CD4-positive, alpha-beta T cell (primary cell): ENCODE measurements at regions not wholly inside any gene's neighbourhood (a gene's known extent, or its start where the extent isn't known, plus 50 kb on each side); places are given as distances from the start of the nearest gene placed in this dataset.

Experiments used
- ATAC-seq: fragments of 200-7000 bp; cut with Tn5 transposase; one replicate; pipeline ENCODE4 v1.10.0; 2022; ENCODE audit warnings: mild to moderate bottlenecking; ENCODE audit not compliant: poor library complexity
- CTCF ChIA-PET: fragments of 350-600 bp; sonication (Branson Sonifier 250); formaldehyde crosslinking; loops from one replicate; lab custom pipeline; 2021; ENCODE audit warnings: antibody characterized with exemption, inconsistent platforms; lab: Charles Lee
- POLR2A ChIA-PET: fragments of 350-600 bp; sonication (Branson Sonifier 250); formaldehyde crosslinking; loops from one replicate; lab custom pipeline; 2021; ENCODE audit warnings: antibody characterized with exemption, inconsistent platforms; lab: Charles Lee
- DNase-seq, 14 experiments: peaks; one replicate each; pipeline ENCODE4 v3.0.0-alpha.2; 2013 to 2020; ENCODE audit warnings: mixed read lengths in 2 of 14
- H3K27ac ChIP-seq, 2 donors: one replicate each; pipeline versions ENCODE4 v1.5.1 to v1.7.0; 2013; ENCODE audit warnings: low read length in 2 of 2, low read depth in 1 of 2, mild to moderate bottlenecking in 1 of 2
- H3K27me3 ChIP-seq, 2 experiments: 1 replicate in 1 of 2; 2 replicates in 1 of 2; pipeline versions ENCODE4 v1.6.1 to v1.7.0; 2013; ENCODE audit warnings: low read length in 2 of 2, control low read depth in 1 of 2, mild to moderate bottlenecking in 1 of 2, moderate library complexity in 1 of 2; ENCODE audit not compliant: insufficient read depth in 2 of 2, control insufficient read depth in 1 of 2
- H3K36me3 ChIP-seq: one replicate; pipeline ENCODE4 v1.6.1; 2013; ENCODE audit warnings: low read length, control low read depth; ENCODE audit not compliant: insufficient read depth
- H3K4me1 ChIP-seq: one replicate; pipeline ENCODE4 v1.6.1; 2013; ENCODE audit warnings: low read length, control low read depth; ENCODE audit not compliant: insufficient read depth
- H3K4me3 ChIP-seq: one replicate; pipeline ENCODE4 v1.5.1; 2013; ENCODE audit warnings: mild to moderate bottlenecking, low read length, moderate library complexity
- H3K9me3 ChIP-seq, 2 experiments: 1 replicate in 1 of 2; 2 replicates in 1 of 2; pipeline versions ENCODE4 v1.6.1 to v1.7.0; 2013; ENCODE audit warnings: low read length in 2 of 2, mild to moderate bottlenecking in 2 of 2, control low read depth in 1 of 2, moderate library complexity in 1 of 2; ENCODE audit not compliant: control insufficient read depth in 1 of 2, insufficient read depth in 1 of 2
- H3K27ac Mint-ChIP-seq: one replicate; pipeline ENCODE4 v1.8.0; 2020; ENCODE audit warnings: mixed read lengths
- H3K27me3 Mint-ChIP-seq: one replicate; pipeline ENCODE4 v1.8.0; 2021; ENCODE audit warnings: mixed read lengths
- H3K36me3 Mint-ChIP-seq: one replicate; pipeline ENCODE4 v1.8.0; 2021; ENCODE audit warnings: low read depth, mixed read lengths
- H3K4me1 Mint-ChIP-seq: one replicate; pipeline ENCODE4 v1.8.0; 2021; ENCODE audit warnings: low read depth, mixed read lengths
- H3K4me3 Mint-ChIP-seq: one replicate; pipeline ENCODE4 v1.8.0; 2020; ENCODE audit warnings: mild to moderate bottlenecking, mixed read lengths
- H3K9me3 Mint-ChIP-seq: one replicate; pipeline ENCODE4 v1.8.0; 2020; ENCODE audit warnings: mixed read lengths
- intact Hi-C, 2 experiments: fragments of 100-400 bp; cut with DNase I in 1 of 2; cut with micrococcal nuclease in 1 of 2; formaldehyde crosslinking; loops; one replicate each; pipeline versions ENCODE4 v1.15.1 to v1.9.0; 2023 to 2025; cut with DNase I, micrococcal nuclease
- TF ChIP-seq, protein P1 (sequence below): fragments of 200-600 bp; IDR thresholded peaks from one replicate; pipeline ENCODE4 v1.8.0; 2022; ENCODE audit warnings: antibody characterized with exemption, mild to moderate bottlenecking

DNA sequence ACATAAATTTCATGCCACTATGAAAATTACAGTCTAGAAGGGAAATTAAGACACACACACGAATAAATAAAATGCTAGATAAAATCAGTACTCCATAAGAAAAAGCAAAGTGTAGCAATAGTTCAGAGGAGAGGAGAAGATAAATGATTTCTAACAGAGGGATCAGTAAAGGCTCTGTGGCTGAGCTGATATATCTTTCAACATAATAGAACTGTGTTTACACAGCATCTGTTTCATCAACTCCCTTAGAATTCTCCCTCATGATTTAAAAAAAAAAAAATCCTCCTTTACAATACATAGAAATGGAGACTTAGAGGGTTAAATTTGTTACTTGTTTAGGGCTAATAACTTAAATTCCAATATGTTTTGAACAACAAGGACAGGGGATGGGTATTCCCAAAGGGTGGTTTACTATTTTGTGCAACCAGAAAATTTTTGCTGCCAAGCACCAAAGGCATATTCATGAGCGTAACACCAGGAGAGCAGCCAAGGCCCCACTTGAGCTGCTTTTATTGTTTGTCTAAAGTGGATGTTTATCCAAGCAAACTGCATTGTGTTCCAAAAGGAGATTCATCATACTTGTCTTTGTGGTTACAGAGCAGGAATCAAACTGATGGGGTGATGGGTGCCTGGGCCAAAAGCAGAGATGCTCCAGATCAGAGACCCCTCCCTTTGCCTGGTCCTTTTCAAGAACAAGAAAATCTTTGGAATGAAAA is 162.7 kb downstream of the BMP4 start:
- no peaks in the 10 kb centered on the region for H3K36me3 ChIP-seq
- ATAC-seq (no peak), DNase-seq (no peak)
- CTCF ChIA-PET: no interaction called here
- no peak overlapping the region for H3K4me3 Mint-ChIP-seq
- H3K27ac Mint-ChIP-seq: no peak overlapping the region
- H3K9me3 ChIP-seq: peaks cover 0 to 10% of the 10 kb centered on the region in 2 experiments
- H3K4me1 ChIP-seq: no peaks in the 10 kb centered on the region
- H3K4me3 ChIP-seq: no peak overlapping the region
- no peaks in the 10 kb centered on the region for H3K27me3 ChIP-seq
- POLR2A ChIA-PET: no interaction called here
- no peaks in the 10 kb centered on the region for H3K4me1 Mint-ChIP-seq
- H3K27ac ChIP-seq: no peak overlapping the region
- H3K9me3 Mint-ChIP-seq: peaks cover 4% of the 10 kb centered on the region
- no peaks in the 10 kb centered on the region for H3K27me3 Mint-ChIP-seq
- intact Hi-C loops: no loop called here
- no peaks in the 10 kb centered on the region for H3K36me3 Mint-ChIP-seq
- TF ChIP-seq, protein P1, sequence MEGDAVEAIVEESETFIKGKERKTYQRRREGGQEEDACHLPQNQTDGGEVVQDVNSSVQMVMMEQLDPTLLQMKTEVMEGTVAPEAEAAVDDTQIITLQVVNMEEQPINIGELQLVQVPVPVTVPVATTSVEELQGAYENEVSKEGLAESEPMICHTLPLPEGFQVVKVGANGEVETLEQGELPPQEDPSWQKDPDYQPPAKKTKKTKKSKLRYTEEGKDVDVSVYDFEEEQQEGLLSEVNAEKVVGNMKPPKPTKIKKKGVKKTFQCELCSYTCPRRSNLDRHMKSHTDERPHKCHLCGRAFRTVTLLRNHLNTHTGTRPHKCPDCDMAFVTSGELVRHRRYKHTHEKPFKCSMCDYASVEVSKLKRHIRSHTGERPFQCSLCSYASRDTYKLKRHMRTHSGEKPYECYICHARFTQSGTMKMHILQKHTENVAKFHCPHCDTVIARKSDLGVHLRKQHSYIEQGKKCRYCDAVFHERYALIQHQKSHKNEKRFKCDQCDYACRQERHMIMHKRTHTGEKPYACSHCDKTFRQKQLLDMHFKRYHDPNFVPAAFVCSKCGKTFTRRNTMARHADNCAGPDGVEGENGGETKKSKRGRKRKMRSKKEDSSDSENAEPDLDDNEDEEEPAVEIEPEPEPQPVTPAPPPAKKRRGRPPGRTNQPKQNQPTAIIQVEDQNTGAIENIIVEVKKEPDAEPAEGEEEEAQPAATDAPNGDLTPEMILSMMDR: no peak

DNA sequence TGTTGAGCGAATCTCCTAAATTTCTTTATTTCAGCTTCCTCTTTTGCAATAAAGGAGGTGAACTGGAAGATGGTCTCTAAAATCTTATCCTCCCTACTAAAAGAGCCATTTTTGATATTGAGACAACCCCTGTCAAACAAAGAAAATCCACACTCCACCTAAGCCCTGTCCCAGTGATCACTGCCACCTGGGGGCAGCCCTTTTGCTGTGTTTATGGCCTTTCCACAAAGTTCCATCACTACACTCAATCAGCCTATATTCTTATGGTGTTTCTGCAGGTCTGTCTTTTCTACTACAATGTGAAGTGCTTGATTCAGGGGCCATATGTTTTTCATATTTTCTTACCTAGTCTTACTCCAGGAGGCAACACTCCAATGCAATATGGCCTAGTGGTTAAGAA is 163.7 kb downstream of the BMP4 start:
- no peak overlapping the region for H3K4me3 Mint-ChIP-seq
- intact Hi-C loops: no loop called here
- POLR2A ChIA-PET: no interaction called here
- no peaks in the 10 kb centered on the region for H3K36me3 ChIP-seq
- no peak for DNase-seq
- H3K4me3 ChIP-seq: no peak overlapping the region
- H3K27ac ChIP-seq: no peak overlapping the region
- H3K9me3 Mint-ChIP-seq: peaks cover 4% of the 10 kb centered on the region
- H3K27me3 ChIP-seq: no peaks in the 10 kb centered on the region
- CTCF ChIA-PET: no interaction called here
- no peaks in the 10 kb centered on the region for H3K36me3 Mint-ChIP-seq
- no peak overlapping the region for H3K27ac Mint-ChIP-seq
- TF ChIP-seq, protein P1: no peak
- no peaks in the 10 kb centered on the region for H3K27me3 Mint-ChIP-seq
- H3K9me3 ChIP-seq: peaks cover 0 to 1% of the 10 kb centered on the region in 2 experiments
- no peak for ATAC-seq
- H3K4me1 Mint-ChIP-seq: no peaks in the 10 kb centered on the region
- H3K4me1 ChIP-seq: no peaks in the 10 kb centered on the region

DNA sequence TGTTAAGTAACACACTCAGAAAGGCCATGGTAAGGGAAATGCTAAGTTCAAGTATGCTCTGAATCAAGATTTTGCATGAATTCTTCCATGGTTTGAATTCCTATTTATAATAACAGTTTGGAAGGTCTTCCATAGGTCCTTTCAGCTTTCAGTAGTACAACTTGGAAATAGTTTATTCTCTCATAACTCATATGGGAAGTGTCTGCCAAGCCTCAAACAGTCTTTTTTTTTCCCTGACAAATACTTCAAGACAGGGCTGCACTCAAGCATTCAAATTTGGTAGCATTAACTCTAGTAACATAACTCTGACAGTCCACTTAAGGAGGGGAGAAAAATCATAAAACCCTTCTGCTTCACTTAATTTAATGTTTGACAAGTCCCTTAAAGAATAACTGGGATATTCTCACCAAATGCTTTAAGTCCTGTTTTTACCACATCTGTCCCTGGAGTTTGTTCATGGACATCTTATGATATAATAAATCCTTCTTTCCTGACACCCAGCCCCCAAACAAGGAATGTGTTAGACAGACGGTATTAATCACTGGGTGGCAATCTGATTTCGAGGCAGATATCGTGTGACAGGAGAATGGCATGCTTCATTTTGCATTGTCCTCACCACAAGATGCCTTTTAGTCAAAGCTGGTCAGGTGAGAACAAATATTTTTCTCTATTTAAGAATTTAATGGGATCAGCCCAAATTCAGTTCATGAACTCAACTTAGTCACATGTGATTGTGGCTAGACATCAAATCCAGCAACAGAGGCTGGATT is 165.7 kb downstream of the BMP4 start:
- no peaks in the 10 kb centered on the region for H3K36me3 ChIP-seq
- ChIA-PET CTCF (no interaction called here), POLR2A (no interaction called here)
- no peaks in the 10 kb centered on the region for H3K9me3 ChIP-seq
- TF ChIP-seq, protein P1: no peak
- no peak overlapping the region for H3K4me3 ChIP-seq
- H3K27ac Mint-ChIP-seq: no peak overlapping the region
- H3K36me3 Mint-ChIP-seq: no peaks in the 10 kb centered on the region
- no peaks in the 10 kb centered on the region for H3K4me1 Mint-ChIP-seq
- no peaks in the 10 kb centered on the region for H3K27me3 ChIP-seq
- ATAC-seq (no peak), DNase-seq (no peak)
- intact Hi-C loops: no loop called here
- no peaks in the 10 kb centered on the region for H3K4me1 ChIP-seq
- no peak overlapping the region for H3K4me3 Mint-ChIP-seq
- H3K27ac ChIP-seq: no peak overlapping the region
- H3K27me3 Mint-ChIP-seq: no peaks in the 10 kb centered on the region
- peaks cover 4% of the 10 kb centered on the region for H3K9me3 Mint-ChIP-seq
